AG20443 (cell line): ENCODE measurements at regions not wholly inside any gene's neighbourhood (a gene's known extent, or its start where the extent isn't known, plus 50 kb on each side); places are given as distances from the start of the nearest gene placed in this dataset.
A peak's percentile ranks its signal among the peaks of the same experiment; 100 is the strongest.

Experiments used
- DNase-seq: peaks from one replicate; pipeline ENCODE4 v3.0.0; 2012; ENCODE audit warnings: low spot score, mixed read lengths

- no peak for DNase-seq
Observed at GRCh38 chr21:41671212-41671762, 95.6 kb downstream of the RIPK4 start.

- DNase-seq = no peak
Observed at GRCh38 chr21:41670056-41670805, 96.6 kb downstream of the RIPK4 start.

- DNase-seq = no peak
Observed at GRCh38 chr21:41669533-41669830, 97.4 kb downstream of the RIPK4 start.

- DNase-seq = no peak
Observed at GRCh38 chr21:41668686-41669532, 97.9 kb downstream of the RIPK4 start.

- no peak for DNase-seq
Observed at GRCh38 chr21:41668051-41668541, 98.8 kb downstream of the RIPK4 start.

GRCh38 chr21:41667136-41667535 is 99.7 kb downstream of the RIPK4 start:
- no peak for DNase-seq

- DNase-seq = no peak
Observed at GRCh38 chr21:41666641-41667081, 100.2 kb downstream of the RIPK4 start.

GRCh38 chr21:41665766-41666595 is 100.9 kb downstream of the RIPK4 start:
- no peak for DNase-seq

- peak; percentile 92 for DNase-seq
Observed at GRCh38 chr21:41664881-41665765, 101.7 kb downstream of the RIPK4 start.

- no peak for DNase-seq
Observed at GRCh38 chr21:41663805-41664788, 102.8 kb downstream of the RIPK4 start.

GRCh38 chr21:41662761-41663160 is 104.1 kb downstream of the RIPK4 start:
- no peak for DNase-seq

GRCh38 chr21:41662161-41662560 is 104.7 kb downstream of the RIPK4 start:
- no peak for DNase-seq

GRCh38 chr21:41660748-41661147 is 106.1 kb downstream of the RIPK4 start:
- no peak for DNase-seq

GRCh38 chr21:41659791-41660560 is 106.9 kb downstream of the RIPK4 start:
- no peak for DNase-seq

GRCh38 chr21:41656946-41657525 is 109.8 kb downstream of the RIPK4 start:
- DNase-seq = no peak

- no peak for DNase-seq
Observed at GRCh38 chr21:41655259-41655658, 111.6 kb downstream of the RIPK4 start.

GRCh38 chr21:41653954-41654491 is 112.8 kb downstream of the RIPK4 start:
- DNase-seq = peak; percentile 86

- no peak for DNase-seq
Observed at GRCh38 chr21:41653243-41653953, 113.5 kb downstream of the RIPK4 start.
